CD4-positive, alpha-beta T cell treated with Interleukin-17A for 1 hour (primary cell): ENCODE measurements at regions not wholly inside any gene's neighbourhood (a gene's known extent, or its start where the extent isn't known, plus 50 kb on each side); places are given as distances from the start of the nearest gene placed in this dataset.
"Not testable (repeated sequence)": the region's sequence is repeated elsewhere in the genome, so short reads cannot be mapped to it uniquely, and the experiment has no call there.

Experiments used
- DNase-seq: peaks from one replicate; pipeline ENCODE4 v3.0.0-alpha.2; 2020

DNA sequence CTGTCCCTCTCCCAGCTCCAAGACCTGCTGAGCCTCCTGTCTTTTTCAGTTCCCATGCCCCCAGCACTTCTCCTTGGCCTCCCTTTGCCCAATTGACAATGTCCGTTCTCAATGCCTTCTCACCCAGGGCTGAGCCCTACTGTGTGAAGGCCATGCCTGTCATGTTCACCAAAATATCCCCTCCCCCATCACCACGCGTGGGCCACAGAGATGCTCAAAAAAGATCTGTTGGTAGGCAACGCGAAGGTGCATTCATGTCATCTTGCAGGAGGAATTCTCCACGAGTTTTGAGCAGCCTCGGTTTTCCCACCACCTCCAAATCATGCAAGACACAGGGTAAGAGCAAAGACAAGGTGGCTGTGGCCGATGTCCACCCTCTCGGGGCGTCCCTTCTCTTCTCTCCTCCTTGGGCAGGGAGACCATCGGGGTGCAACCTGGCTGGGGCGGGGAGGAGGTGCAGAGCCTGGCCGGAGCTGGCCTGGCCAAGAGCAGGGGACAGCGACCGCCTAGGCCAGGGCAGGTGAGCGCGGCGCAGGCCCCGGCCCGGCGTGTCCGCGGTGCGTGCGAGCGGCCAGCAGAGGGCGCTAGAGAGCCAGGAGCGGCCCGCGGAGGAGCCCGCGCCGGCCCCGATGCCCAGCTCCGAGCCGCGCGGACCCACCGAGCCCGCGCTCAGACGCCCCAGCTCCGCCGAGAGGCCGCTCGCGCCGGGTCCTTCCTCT, 56.3 kb upstream of the KRTAP5-11 start:
- peak; percentile 50 for DNase-seq

DNA sequence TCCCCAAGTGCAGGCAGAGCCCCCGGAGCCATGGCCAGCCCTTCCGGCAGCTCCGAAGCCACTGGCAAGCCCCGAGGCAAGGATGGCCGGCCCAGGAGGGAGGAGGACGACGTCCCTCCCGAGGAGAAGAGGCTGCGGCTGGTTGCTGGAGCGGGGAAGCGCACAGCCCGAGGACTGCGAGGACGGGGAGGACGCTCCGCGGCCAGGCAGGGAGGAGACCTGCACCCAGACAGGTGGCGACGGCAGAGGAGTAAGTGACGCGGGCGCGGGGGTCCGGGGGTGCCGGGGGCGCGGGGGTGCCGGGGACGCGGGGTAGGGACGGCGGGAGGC, 56.8 kb upstream of the KRTAP5-11 start:
- DNase-seq = peak; percentile 5

DNA sequence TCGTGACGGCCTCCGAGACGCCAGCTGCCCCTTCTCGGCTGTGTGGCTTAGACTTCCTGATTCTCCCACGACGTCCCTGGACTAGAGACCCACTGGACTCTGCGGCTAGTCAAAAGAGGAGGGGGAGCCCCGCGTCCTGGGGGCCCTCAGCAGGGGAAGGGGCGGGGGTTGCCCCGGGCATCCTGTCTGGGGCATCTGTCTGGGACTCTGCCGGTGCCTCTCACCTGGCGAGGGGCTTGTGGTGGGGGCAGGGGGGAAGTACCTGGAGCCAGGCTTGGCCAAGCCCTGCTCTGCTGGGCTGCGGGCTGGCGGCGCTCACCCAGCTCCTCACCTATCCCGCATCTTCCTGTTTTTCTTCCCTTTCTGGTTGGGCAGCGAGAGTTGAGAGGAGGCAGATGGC, 57.2 kb upstream of the KRTAP5-11 start:
- DNase-seq = peak; percentile 7

DNA sequence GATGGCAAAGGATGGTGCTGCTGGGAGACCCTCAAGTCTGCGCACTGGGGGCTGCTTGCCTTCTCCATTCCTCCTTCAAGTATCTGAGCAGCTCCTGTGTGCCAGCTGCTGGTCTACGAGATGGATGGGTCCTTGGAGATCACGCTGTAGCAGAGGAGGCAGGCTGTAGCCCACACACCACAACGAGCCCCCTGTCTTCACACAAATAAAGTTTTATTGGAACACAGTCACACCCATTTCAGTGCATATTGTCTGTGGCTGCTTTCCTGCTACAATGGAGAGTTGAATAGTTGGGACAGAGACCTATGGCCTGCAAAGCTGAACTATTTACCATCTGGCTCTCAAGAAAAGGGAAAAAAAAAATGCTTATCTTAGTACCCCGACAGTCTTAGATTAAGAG, 64.4 kb upstream of the KRTAP5-11 start:
- DNase-seq = not testable (repeated sequence)

DNA sequence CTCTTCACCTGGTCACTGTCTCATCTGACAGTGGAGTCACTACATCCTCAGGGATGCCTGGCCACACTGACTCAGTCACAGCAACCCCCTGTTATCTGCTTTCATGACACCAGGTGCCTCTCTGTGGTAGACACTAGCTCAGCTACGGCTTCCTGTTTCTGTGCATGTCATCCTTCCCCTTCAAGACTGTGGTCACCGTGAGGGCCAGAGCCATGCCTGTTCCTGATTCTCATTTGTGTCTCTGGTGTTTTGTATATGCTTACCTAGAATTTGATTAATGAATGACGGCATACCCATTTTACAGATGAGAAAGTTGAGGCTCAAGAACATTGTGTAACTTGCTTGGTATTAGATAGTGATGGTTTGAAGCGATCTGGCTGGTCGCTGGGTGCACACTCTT, 70.3 kb upstream of the KRTAP5-11 start:
- not testable (repeated sequence) for DNase-seq

GRCh38 chr11:71654423-71654822, 71.7 kb upstream of the KRTAP5-11 start:
- not testable (repeated sequence) for DNase-seq

DNA sequence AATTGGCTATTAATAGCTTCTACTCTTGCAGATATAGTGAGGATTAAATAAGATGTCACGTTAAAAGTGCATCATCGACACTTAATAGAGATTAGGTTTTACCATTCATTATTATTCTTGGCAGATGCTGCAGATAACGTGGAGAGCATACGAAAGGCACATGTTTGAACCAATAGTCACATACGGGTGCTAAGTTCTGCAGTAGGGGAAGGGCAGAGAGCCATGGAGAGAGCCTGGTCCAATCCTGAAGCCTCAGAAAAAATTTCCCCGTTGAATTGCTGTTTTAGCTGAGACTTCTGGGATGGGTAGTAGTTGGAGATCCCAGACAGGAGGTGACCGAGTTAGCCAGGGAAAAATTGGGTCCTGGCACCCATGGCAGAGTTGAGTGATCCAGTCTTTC, 72.4 kb upstream of the KRTAP5-11 start:
- DNase-seq = not testable (repeated sequence)

DNA sequence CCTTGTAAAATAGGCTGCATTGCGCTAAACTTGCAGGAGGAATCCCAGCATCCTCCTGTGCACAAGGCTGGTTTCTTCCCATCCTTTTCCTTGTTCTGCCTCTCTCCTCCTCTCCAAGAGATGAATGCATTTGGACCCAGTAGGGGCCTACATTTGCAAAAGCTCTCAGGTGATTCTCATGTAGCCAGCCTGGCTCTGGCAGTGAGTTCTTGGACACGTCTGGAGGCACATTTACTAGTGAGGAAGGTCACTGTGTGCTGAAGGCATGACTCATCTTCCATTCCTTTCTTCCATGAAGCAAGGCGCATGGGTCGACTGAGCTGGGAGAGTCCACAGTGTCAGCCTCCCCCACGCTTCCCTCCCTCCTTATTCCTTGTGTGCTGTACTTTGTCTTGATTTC, 73.8 kb upstream of the KRTAP5-11 start:
- DNase-seq = not testable (repeated sequence)

DNA sequence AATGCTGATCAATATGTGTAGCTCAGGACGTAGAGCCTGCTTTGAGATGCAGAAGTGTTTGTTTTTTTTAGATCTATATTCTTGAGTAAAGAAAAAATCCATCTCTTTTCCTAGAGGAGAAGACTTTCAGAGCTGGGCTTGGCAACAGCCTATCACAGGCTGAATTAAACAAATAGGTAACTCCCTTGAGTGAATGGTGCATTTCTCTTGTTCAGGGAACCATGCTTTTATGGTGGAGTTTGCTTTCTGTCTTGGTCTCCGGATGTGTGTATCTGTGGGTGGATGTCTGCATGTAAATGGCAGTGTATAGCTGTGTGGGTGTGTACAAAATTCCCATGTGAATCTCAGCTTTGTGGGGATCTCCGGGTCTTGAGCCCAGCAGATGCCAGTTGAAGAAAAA, 82.3 kb upstream of the KRTAP5-11 start:
- DNase-seq = not testable (repeated sequence)

DNA sequence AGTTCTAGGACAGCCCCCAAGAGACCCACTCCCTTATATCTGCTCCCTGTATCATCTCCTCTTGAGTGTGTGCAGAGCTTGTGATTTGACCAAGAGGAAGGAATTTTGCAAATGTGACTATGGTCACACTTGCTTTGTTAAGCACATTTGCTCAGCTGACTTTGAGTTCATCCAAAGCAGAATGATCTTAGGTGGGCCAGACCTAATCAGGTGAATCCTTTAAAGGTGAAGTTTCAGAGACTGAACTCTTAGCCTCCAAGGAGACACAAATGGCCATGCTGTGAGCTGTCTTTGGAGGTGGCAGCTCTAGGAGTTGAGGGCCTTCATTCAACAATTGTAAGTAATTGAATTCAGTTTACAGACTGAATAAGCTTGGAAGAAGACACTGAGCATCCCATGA, 115.4 kb upstream of the KRTAP5-11 start:
- not testable (repeated sequence) for DNase-seq

GRCh38 chr11:71698961-71699360, 116.3 kb upstream of the KRTAP5-11 start:
- not testable (repeated sequence) for DNase-seq

GRCh38 chr11:71701435-71702291, 119.0 kb upstream of the KRTAP5-11 start:
- not testable (repeated sequence) for DNase-seq

GRCh38 chr11:71705086-71705737, 122.5 kb upstream of the KRTAP5-11 start:
- DNase-seq = not testable (repeated sequence)

DNA sequence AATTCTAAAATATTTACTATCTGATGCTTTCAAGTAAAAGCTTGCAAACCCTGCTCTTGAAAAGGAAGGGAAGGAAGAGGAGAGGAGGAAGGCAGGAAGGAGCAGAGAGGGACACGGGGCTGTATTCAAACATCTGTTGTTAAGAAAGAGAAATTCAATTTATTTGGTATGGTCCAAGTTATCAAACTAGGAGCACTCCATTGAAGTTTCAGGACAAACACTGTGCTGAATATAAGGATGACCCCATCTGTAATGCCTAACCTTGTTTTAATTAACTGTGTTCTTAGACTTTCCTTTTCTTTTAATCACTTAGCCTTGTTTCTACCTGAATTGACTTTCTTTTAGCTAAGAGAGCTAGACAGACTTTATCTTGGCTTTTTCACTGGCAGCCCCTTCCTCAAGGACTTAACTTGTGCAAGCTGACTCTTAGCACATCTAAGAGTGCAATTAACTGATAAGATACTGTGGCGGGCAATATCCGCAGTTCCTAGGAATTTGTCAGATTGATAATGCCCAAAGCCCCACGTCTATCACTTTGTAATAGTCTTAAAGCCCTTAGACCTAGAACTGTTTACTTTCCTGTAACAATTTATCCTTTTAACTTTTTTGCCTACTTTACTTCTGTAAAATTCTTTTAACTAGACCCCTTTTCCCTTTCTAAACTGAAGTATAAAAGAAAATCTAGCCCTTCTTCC, 123.2 kb upstream of the KRTAP5-11 start:
- not testable (repeated sequence) for DNase-seq

DNA sequence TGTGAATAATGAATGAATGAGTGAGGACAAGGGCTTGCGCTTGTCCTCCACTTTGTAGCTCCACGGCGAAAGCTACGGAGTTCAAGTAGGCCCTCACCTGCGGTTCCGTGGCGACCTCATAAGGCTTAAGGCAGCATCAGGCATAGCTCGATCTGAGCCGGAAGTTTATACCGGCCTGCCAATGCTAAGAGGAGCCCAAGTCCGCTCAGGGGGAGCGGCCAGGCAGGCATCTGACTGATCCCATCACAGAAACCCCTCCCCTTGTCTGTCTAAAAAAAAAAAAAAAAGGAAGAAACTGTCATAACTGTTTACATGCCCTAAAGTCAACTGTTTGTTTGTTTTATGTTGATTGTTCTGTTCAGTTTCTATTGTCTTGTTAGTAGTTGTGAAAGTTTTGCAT, 124.4 kb upstream of the KRTAP5-11 start:
- not testable (repeated sequence) for DNase-seq

- DNase-seq = peak; percentile 1
Measured at GRCh38 chr11:71709541-71709940, 123.5 kb upstream of the DEFB108B start.

- peak; percentile 80 for DNase-seq
Measured at GRCh38 chr11:71710171-71710671, 122.8 kb upstream of the DEFB108B start.

DNA sequence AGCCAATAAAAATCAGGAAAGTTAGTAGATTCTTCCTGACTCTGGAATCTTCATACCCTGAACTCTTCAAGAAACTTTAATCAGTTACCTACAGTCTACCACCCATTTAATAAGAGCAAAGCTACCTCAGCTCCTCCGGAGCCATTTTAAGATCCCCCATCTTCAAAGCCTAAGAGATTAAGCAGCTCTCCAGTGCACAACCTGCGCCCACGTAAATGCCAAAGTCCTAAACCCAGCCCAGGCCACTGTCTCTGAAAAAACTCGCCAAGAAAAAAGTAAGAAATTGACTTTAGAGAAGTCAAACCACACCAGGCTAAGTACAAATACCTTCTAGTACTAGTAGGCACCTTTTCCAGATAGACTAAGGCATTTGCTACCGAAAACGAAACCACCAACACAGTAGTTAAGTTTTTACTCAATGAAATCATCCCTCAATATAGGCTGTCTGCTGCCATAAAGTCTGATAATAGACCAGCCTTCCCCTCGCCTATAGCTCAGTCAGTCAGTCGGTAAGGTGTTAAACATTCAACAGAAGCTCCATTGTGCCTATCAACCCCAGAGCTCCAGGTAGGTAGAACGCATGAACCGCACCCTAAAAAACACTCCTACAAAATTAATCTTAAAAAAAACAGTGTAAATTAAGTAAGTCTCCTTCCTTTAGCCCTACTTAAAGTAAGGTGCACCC, 122.2 kb upstream of the DEFB108B start:
- DNase-seq = not testable (repeated sequence)

GRCh38 chr11:71712350-71712749, 120.7 kb upstream of the DEFB108B start:
- not testable (repeated sequence) for DNase-seq

DNA sequence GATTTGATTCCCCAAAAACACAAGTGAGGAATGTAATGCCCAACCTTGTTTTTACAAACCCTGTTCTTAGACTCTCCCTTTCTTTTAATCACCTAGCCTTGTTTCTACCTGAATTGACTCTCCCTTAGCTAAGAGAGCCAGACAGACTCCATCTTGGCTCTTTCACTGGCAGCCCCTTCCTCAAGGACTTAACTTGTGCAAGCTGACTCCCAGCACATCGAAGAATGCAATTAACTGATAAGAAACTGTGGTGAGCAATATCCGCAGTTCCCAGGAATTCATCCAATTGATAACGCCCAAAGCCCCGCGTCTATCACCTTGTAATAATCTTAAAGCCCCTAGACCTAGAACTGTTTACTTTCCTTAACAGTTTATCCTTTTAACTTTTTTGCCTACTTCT, 120.2 kb upstream of the DEFB108B start:
- not testable (repeated sequence) for DNase-seq

DNA sequence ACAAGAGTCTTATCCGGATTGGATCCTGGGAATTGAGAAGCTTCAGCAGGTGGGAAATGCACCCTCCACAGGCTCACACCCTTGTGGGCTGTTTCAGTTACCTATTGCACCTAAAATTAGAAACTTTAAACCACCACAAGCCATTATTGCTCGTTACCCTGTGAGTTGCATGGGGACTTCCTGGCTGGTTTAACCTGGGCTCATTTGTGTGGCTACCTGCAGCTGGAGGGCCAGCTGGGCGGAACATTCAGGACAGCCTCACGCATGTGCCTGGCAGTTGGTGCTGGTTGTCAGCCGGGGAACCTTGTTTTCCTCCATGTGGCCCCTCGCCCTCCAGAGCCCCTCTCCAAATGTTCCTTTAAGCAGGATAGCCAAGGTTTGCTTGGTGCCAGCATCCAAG, 118.5 kb upstream of the DEFB108B start:
- DNase-seq = not testable (repeated sequence)

DNA sequence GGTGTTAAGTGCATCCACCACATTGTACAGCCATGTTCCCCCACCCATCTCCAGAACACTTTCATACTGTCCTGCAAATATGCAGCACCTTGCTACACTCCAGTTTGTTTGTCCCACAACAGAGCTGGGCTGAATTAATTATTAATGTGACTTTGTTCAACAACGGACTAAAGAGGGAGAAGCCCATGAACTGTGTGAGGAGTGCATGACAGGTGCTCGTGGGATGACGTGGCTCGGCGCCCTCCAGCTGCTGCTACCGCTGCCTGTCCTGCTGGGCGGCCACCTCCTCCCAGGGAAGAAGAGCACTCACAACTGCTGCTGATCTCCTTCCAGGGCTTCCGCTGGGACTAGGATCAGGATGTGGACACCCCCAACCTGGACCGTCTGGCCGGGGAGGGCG, 111.2 kb upstream of the DEFB108B start:
- not testable (repeated sequence) for DNase-seq
